Gastrocnemius medialis (tissue), 4 donors: ENCODE measurements at regions not wholly inside any gene's neighbourhood (a gene's known extent, or its start where the extent isn't known, plus 50 kb on each side); places are given as distances from the start of the nearest gene placed in this dataset.

Experiments
- POLR2A ChIP-seq, 2 donors: fragments of 450-650 bp; IDR thresholded peaks; one replicate each; pipeline ENCODE4 v1.6.1; 2017; ENCODE audit warnings: antibody characterized with exemption in 2 of 2, mild to moderate bottlenecking in 2 of 2, moderate library complexity in 2 of 2
- TF ChIP-seq, protein P1 (sequence below), 5 experiments: fragments of 450-650 bp in 3 of 5; fragments of 200-600 bp in 2 of 5; sonication (generic) in 2 of 5; IDR thresholded peaks in 4 of 5; conservative IDR thresholded peaks in 1 of 5; 1 replicate in 4 of 5; 2 replicates in 1 of 5; pipeline ENCODE4 v1.5.1; 2016 to 2019; ENCODE audit warnings: antibody characterized with exemption in 5 of 5, mild to moderate bottlenecking in 3 of 5, moderate library complexity in 3 of 5

DNA sequence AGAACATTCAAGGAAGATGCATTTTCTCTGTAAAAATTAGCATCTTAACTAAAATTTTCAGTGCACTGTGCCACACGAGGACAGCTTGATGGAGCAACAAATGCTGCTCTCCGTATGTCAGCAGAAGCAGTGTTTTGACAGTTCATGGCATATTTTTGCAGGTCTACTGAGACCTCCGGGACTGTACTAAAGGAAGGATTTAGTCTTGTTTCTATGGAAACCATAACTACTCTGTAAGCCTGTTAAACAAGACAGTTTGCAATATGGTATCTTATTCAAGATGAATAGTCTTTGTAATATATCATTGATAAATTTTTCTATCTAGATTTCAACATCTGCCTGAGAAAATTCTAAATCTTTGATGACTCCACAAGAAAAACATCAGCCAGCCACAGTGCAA, 184.0 kb upstream of the GUCY1A2 start:
- TF ChIP-seq, protein P1, sequence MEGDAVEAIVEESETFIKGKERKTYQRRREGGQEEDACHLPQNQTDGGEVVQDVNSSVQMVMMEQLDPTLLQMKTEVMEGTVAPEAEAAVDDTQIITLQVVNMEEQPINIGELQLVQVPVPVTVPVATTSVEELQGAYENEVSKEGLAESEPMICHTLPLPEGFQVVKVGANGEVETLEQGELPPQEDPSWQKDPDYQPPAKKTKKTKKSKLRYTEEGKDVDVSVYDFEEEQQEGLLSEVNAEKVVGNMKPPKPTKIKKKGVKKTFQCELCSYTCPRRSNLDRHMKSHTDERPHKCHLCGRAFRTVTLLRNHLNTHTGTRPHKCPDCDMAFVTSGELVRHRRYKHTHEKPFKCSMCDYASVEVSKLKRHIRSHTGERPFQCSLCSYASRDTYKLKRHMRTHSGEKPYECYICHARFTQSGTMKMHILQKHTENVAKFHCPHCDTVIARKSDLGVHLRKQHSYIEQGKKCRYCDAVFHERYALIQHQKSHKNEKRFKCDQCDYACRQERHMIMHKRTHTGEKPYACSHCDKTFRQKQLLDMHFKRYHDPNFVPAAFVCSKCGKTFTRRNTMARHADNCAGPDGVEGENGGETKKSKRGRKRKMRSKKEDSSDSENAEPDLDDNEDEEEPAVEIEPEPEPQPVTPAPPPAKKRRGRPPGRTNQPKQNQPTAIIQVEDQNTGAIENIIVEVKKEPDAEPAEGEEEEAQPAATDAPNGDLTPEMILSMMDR (IDR thresholded peaks at IDR 0.05 in 4 of 5, conservative IDR thresholded peaks at IDR 0.05 in 1 of 5): no peak
- TF ChIP-seq POLR2A (IDR thresholded peaks at IDR 0.05): no peak
